COLO829 (cell line): ENCODE measurements at regions not wholly inside any gene's neighbourhood (a gene's known extent, or its start where the extent isn't known, plus 50 kb on each side); places are given as distances from the start of the nearest gene placed in this dataset.
"Not testable (repeated sequence)": the region's sequence is repeated elsewhere in the genome, so short reads cannot be mapped to it uniquely, and the experiment has no call there.

Experiments
- DNase-seq: peaks from one replicate; pipeline ENCODE4 v3.0.0; 2012; ENCODE audit warnings: low spot score

DNA sequence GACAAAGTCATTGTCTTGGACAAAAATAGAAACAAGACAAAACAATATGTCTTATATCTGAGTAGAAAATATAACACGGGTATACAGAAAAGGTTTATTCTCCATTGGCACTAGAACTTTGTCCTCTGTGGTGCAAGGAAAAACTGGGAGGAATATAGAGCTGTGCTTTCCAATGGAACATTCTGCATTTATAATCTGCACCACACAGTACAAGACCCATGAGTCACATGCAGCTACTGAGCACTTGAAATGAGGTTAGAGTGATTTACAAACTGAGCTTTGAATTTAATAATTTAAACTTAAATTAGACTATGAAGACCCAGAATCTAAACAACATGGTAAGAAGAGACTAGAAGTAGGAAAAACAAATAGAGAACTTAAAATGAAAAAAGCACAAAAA is 86.1 kb downstream of the RAP2A start:
- DNase-seq: no peak

DNA sequence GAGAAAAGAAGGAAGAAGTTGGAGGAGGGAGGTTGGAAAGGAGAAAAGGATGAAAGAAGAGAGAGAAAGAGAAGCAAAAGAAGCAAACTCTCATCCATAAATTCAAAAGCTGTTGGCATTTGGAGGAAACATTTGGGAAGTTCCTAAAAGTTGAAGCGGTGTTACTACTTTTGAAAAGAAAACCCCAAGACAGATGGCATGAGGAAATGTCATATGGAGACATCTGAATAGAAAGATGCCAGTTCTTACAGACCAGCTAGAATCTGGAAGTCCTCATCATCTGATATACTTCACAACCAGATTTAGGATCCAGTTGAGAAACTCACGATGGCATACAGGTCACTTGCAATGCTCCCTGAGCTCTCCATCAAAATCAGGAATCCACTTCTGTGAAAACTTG is 86.9 kb downstream of the RAP2A start:
- DNase-seq: no peak

DNA sequence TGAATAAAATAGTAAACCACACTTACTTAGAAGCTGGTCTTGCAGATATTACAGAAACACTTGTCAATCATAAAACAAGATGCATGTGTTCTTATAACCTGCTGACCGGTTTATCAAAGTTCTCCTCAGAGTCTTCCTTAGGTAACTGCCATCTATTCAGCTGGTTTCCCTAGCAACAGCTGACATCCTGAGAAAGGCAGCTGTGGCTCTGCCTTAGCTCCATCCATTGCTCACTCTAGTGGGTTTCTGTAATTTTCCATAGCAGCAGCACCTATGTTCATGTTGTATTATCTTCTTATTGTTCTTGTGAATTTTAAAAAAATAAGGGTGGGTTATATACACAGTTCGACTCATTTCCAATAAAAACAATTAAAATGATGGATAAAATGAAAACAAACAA is 87.8 kb downstream of the RAP2A start:
- DNase-seq: no peak

DNA sequence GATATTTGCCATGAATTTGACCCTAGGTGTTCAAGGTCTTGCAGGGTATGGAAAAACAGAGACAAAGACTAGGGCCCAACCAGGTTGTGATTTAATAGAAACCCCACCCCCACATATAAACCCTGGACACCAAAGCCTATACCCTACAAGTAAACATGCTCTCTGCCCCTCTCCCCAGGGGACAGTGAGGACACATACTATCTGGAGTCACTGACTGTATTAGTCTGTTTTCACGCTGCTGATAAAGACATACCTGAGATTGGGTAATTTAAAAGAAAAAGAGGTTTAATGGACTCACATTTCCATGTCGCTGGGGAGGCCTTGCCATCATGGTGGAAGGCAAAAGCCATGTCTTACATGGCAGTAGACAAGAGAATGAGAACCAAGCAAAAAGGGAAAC is 88.3 kb downstream of the RAP2A start:
- DNase-seq: no peak

DNA sequence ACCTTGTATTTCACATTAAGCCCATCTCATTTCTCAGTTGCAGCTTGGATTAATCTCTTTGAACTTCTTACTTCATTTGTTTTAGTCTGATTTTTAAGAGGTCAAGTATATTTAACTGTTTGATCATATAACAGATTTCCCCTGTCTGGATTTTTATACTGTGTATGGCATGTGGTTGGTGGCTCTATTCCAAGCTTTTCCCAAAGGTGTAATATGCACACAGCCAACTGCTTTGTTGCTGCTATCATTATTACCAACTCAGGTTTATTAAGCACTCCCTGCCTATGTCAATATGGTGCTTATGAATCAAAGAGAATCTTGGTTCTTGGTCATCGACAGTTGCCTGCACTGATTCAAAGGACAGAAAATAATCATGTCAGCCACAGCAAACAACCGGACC is 92.6 kb downstream of the RAP2A start:
- DNase-seq: no peak

DNA sequence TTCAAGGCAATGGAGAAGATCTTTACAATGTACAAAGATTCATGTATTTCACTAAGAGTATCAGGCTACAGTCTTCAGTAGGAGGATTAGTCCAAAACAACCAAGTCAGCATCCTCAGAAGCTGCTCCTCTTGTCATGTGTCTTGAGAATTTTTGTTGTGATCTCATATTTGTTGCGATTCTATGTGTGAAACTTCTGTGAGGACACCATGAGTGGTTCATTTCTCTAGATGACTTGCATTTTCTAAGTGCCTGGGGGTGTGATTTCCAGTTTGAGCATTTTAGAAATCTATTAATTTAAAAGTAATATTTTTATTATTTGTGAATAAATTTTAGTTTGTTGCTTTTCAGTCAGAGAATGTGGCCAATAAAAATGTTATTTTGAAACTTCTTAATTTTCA is 94.5 kb downstream of the RAP2A start:
- DNase-seq: no peak

DNA sequence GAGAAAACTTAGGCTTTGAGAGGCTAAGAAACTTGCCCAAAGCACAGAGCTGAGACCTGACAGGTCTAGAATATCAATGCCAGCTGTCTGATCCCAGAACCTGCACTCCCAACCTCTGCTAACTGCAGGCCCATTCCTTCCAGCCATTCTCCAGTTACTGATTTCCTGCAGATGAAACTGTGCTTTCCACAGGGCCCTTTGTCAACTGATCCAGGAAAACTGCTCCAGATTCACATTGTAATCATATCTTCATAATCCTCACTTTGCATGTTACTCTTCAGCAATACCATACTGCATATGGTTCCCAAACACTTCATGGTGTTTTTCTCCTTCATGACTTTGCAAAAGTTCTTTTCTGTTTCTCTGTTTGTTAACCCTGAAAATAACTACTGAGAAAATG is 100.6 kb downstream of the RAP2A start:
- no peak for DNase-seq

DNA sequence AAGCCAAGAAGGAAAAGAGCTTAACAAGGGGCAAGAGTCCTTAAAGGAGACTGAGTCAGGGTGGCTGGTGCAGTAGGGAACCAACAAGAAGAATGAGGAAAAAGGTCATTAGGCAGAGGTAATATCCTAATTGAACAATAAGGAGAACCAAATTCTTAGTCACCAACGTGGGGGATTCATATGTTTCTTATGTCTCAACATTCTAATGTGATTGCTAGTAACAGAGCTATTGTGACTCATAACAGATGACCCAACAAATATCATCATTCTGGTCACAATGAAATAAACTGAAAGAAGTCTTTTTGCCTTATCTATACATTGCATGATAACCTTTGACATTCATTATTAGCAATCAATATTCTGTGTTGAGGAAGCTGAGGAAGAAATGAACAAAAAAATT is 101.6 kb downstream of the RAP2A start:
- DNase-seq: no peak

DNA sequence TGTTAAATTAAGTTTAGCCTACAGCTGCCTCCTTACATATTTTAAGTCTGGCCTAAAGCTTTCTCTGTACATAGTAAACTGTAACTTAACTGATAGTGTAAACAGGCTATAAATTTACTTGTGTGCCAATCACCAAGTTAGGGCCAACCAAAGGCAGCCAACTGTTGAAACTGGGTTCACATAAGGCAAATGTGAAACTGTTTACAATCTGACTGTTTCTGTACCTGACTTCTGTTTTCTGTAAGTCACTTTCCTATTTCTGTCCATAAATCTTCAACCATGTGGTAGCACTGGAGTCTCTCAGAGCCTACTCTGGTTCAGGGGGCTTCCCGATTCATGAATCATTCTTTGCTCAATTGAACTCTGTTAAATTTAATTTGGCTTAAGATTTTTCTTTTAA is 103.1 kb downstream of the RAP2A start:
- DNase-seq: no peak

DNA sequence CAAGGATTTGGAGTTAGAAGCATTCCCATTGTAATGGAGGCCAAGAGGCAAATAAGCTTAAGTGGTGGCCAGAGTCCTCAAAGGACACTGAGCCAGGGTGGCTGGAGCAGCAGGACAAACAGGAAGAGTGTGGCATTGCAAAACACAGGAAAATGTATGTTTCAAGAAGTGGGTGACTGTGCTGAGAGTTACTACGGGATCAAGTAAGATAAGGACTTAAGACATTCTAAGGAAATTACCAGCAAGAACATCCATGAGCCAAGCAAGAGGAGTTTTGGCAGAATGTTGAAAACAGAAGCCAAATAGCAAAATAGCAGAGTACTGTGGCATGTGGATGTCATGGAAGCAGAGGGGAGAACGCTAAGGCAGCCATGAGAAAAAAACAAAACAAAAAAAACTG is 104.2 kb downstream of the RAP2A start:
- DNase-seq: no peak

DNA sequence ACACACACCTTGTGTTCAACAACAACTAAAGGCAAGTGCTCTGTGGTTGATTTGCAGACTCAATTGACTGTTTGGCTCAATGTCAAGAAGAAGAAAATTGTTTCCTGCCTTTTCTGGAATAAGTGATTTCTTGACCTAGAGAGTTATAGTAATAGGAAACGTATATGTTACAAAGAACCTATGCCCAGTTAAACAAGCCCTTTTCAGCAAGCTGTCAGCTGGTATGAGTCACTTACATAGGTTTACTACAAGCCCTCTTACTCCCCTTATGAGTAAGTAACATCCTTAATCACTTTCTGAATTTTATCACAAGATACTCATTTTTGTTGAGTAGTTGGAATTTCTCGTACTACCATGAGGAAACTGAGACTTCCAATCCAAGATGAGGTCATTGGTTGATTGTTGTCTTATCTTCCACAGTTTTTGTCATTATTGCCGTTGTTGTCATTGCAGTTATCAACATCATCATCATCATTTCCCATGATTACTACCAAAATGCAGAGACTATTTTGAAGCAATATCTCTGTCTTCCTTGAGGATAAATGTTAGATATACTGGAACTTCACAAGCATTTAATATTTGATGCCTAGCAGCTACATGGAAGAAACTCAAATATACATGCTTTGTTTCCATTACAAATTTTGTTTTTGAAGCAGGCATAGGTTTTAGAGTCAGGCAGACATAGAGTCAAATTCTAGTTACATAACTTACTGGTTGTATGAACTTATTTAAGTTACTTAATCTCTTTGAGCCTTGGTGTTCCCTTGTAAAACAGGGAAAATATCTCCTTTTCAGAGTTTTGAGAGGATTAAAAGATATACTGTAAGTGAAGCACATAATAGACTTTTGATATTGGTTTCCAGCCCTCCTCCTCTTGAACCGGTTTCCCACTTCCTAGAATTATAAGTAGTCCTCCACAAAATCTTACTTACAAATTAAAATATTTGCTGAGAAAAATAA is 106.0 kb downstream of the RAP2A start:
- peak; percentile 12 for DNase-seq

DNA sequence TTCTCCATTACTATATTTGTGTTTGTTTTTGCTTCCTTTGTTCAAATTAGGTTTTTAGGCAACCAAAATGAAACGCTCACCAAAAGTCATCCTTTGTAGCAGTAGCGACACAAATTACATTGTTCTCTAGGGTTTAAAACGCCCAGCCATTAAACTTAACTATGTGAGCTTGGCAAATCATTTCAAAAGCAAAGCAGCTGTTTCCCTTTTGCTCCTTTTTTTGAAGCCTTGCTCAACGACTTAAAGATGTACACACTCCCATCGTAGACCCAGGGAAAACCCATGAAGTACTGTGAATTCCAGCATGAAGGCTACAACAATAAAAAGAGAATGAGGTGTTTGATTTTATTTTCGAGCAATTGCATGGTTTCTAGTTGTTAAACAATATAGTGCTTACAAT is 106.7 kb downstream of the RAP2A start:
- no peak for DNase-seq

DNA sequence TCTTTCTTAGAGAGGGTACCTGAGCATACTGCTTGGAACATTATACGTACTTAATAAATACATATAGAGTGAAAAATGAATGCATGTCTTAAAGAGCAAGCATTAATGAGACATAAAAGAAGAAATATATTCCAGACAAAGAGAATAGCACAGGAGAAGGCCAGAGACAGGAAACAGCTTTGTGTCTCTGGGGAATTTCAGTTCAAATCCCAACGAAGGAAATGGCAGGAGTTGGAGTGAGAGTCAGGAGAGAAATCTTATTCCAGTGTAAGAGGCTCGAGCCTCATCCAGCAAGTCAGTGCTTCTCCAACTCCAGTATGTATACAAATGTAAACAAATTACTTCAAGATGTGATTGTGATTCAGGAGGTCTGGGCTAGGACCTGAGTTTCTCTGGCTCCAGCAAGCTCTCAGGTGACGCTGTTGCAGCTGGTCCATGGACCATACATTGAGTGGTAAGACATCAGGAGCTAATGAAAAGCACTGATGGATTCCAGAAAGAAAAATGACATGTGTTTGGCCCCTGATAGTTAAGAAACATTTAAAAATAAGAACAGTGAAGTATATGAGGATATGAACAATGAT is 108.2 kb downstream of the RAP2A start:
- no peak for DNase-seq

DNA sequence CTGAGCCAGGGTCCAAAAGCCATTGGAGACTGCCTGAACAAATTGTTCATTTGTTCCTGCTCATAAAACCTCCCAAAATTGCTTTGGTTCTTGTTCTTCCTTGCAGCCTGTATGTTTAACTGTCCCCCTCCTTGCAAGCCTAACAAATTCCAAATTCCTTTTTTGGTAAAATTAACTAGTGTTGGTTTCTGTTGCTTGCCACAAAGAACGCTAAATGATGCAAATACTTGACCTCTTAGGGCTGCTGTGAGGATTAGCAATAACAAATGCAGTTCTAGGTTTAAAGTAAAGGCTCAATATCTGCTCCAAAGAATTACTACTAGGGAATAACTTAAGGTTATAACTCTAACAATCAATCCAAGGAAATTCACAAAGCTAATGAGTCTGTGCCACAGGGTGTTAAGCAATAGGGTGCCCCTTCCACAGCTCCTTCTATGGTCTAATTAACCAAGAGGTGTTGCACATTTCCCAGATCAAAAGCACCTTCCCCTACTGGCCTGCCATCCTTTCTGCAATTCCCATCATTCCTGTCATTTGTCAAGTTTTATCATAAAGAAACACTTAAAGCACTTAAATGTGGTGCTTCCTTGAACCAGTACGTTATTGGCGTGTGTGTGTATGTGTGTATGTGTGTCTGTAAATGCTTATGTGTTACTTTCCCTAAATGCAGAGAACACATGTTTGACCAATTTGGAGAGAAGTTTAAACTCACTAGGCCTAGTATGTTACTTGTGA is 110.2 kb downstream of the RAP2A start:
- DNase-seq: no peak

DNA sequence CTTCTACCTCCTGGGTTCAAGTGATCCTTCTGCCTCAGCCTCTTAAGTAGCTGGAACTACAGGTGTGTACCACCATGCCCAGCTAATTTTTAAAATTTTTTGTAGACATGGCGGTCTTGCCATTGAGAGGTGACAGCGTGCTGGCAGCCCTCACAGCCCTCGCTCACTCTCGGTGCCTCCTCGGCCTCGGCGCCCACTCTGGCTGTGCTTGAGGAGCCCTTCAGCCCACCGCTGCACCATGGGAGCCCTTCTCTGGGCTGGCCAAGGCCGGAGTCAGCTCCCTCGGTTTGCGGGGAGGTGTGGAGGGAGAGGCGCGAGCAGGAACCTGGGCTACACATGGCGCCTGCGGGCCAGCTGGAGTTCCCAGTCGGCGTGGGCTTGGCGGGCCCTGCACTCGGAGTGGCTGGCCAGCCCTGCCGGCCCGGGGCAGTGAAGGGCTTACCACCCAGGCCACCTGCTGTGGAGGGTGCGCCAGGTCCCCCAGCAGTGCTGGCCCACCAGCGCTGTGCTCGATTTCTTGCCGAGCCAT is 111.1 kb downstream of the RAP2A start:
- not testable (repeated sequence) for DNase-seq

DNA sequence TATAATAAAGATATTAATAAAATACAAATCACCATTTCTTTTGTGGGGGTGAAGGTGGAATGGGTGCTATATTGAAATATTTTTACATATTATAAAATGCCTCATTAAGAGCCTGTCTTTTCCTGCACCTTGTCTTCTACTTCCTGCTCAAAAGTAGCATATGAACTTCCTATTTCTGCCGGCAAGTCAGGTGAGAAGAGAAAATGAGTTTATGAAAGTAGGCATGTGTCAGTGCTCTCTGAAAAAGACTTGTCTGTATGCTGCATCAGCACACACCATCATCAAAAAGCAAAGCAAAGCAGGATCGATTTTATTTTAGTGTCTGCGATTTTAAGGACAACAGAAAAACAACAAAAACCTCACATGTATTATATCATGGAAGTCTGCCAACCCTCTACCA is 114.2 kb downstream of the RAP2A start:
- no peak for DNase-seq

DNA sequence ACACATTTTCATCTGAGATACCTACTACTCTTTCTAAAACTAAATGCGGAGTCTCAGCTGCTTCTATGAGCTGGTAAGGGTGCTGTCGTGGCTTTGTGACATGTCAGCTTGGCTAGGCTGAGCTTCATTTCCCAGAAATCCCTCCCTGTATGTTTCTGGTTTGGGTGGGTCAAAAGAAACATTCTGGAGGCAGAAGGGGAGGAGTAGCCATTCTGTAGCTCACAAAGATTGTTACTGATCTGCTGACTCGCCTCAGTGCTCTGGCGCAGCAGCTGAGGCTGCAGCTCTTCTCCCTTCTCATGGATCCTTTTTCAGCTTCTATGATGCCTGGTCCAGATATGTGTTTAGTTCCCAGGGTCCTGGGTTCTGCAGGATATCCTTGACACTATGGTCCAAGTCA is 114.7 kb downstream of the RAP2A start:
- no peak for DNase-seq

DNA sequence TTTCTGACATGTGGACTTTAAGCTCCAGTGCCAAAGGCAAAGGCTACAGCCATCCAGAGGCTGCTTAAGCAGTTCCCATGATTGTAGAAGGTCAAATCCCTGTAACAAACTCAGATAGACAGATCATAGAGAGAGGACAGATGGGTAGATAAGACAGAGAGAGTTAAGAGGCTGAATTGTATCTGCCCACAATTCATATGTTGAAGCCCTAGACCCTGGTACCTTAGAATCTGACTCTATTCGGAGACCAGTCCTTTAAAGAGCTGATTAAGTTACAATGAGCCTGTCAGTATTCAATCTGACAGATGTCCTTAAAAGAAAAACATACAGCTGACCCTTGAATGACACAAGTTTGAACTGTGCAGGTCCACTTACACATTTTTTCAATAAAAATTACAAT is 115.2 kb downstream of the RAP2A start:
- DNase-seq: no peak

DNA sequence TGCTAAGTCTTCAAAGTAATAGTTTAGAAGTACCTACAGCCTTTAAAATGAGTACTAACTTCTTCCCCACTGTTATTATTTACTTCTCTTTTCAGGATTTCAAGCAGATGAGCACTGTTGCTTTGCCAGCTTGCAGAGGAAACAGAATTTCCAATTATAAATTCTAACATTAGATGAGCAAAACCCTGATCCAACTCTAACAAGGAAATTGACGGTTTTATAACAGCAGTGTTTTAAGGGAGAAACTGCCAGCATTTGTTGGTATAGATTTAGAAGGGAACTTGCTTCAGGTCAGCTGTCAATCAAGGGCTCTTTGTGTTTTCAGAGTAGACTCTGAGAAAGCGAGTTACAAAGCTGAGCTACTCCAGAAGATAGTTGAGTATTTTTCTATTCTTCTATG is 120.5 kb downstream of the RAP2A start:
- no peak for DNase-seq

DNA sequence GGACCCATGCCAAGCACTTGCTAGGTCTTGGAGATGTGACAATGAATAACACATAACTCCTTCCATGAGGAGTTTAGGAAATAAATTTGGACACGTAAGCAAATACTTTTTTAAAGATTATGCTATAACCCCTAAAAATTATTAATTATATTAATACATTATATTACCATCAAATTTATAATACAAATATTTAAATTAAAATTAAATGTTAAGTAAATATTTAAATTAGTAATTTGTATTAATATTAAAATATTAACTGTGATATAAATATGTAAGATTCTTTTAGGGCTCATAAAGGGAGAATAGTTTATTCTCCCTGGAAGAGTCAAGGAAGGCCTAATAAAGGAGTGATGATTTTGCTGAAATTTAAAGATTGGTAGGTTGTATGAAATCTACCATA is 121.1 kb downstream of the RAP2A start:
- DNase-seq: no peak

DNA sequence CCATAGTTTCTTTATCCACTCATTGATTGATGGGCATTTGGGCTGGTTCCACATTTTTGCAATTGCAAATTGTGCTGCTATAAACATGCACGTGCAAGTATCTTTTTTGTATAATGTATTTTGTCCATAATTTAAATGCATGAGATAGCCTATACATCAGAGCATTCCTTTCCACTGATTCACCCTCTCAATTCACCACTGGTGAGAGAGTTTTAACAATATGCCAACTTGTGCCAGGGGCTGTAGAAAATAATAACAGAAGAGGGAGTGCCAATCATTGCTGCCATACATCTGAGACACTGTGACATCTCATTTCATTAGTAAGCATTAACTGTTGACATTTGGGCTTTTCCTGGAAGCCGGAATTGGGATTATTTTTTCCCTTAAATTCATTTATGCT is 125.1 kb downstream of the RAP2A start:
- DNase-seq: no peak

DNA sequence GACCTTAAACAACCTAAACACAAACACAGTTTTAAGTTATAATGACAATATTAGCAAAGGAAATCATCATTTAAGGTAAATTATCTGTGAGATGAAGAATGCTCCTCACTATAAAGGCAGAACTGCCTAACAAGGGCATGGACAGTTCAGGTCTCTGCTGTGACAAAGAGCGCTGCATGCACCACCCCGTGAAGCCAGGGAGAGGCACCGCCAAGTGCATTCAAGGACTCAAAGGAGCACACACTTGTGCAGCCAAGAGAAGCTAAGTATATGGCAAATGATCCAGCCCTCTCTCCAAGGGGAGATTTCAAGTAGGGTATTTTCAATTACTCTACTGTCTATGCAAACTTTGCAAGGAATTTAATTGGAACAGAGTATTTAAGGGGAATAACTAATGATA is 126.0 kb downstream of the RAP2A start:
- no peak for DNase-seq

DNA sequence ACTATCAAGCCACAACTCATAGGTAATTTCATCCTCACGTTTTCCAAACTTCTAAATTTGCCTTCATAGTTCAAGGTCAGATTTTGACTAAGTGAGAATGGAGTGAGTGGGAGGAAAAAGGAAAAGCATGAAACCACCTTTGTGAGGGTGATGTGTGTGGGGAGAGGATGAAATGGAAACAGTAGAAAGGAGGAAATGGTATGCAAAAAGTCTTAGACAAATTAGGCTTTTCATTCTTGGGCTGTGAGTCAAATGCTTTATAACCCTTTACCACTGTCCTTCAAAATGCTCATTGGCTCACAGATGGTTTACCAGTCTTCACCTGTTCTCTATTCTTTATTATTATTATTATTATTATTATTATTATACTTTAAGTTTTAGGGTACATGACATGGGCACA is 127.2 kb downstream of the RAP2A start:
- DNase-seq: no peak
